GM18868 (cell line): ENCODE measurements at regions not wholly inside any gene's neighbourhood (a gene's known extent, or its start where the extent isn't known, plus 50 kb on each side); places are given as distances from the start of the nearest gene placed in this dataset.

Experiments
- ATAC-seq: cut with Tn5 transposase; IDR thresholded peaks from one replicate; pipeline ENCODE4 v1.9.1; 2021; ENCODE audit warnings: mild to moderate bottlenecking, moderate library complexity; ENCODE audit not compliant: unreplicated experiment

- ATAC-seq, result no peak
Measured at GRCh38 chr5:30957591-30957990, 235.9 kb upstream of the CDH6 start.

DNA sequence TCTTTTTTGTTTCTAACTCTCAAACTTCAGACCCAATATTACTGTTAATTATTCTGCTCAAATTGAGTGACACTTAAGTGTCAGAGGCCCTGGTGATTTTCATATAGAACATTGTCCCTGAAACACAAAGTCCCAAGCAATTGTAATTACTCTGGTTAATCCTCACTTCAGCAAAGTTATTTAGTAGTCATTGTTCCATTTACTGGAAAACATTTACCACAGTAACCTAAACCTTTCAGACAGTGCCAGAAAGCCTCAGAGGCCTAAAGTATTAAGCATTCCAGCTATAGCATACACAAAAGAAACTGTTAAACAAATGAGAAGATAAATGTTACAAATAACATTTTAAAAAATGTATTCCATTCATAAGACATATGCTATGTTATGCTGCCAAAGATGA lies 237.2 kb upstream of the CDH6 start:
- ATAC-seq, result no peak

GRCh38 chr5:30937070-30937469 lies 256.4 kb upstream of the CDH6 start:
- no peak for ATAC-seq

DNA sequence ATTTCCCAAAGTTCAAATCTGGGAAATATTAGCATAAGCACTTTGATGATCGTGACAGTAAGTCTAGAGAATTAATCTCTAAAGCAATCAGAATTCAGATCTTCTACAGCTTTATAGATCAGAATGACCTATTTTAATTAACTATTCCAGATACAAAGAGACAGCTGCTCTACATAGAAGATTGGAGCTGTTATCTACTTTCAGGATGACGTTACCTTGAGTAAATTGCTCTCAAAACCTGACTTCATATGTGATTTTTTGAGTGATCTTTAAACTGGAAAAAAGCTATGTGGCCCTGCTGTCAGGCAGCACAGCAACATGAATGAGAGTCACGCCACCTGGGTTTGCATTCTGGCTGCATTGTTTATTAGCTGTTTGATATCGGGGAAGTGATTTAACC lies 259.9 kb upstream of the CDH6 start:
- no peak for ATAC-seq

- ATAC-seq, result no peak
Measured at GRCh38 chr5:30932273-30933017, 261.0 kb upstream of the CDH6 start.

GRCh38 chr5:30930736-30931135 lies 262.8 kb upstream of the CDH6 start:
- ATAC-seq, result no peak

DNA sequence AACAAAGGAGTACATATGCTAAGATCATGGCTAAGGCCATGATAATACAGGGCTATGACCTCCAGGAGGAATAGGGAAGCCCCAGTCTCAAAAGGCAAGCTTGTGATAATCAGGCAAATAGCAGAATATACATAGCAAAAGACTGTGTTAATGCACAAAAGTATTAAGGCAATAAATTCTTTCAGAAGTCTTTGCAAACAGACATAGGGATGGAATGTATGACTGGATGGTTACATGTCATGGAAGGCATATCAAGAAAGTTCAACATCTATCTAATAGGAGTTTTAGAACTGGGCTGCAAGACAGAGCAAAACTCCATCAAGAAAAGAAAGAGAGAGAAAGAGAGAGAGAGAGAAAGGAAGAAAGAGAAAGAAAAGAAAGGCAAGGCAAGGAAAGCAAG lies 264.5 kb upstream of the CDH6 start:
- ATAC-seq, result no peak

DNA sequence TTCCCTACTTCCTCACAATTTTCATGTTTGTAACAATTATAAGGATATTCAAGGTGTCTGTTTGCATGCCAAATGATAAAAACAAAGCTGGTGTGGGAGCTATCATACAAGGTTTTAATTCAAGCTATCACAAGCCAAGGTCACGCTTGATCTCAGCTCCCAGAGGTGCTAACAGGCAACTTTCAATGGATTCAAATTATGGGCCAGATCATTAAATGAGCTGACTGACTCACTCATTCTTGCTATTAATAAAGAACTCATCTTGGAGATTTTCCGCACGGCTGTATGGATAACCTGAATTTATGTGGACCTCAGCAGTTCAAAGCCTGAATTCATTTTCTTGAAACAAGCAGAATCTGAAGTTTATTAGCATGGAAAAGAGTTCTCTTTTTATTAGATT lies 267.3 kb upstream of the CDH6 start:
- ATAC-seq, result no peak

DNA sequence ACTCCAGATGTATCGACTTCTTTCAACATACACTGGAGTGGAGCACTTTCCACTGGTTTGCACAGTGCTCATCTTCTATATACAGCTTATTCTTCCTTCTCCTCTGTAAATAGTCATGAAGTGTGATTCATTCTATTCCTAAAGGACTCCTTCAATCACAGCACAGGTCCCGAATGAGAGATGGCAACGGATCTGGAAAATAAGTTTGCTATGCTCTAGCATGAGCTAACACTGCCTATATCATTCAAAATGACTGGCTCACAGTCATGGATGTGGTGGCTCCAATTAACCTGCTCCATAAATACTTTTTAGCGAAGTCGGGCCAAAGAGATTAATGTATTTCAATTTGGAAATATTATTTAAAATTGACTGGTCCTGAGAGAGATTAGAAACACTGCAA lies 272.1 kb upstream of the CDH6 start:
- no peak for ATAC-seq

- no peak for ATAC-seq
Measured at GRCh38 chr5:30918171-30918570, 275.3 kb upstream of the CDH6 start.

DNA sequence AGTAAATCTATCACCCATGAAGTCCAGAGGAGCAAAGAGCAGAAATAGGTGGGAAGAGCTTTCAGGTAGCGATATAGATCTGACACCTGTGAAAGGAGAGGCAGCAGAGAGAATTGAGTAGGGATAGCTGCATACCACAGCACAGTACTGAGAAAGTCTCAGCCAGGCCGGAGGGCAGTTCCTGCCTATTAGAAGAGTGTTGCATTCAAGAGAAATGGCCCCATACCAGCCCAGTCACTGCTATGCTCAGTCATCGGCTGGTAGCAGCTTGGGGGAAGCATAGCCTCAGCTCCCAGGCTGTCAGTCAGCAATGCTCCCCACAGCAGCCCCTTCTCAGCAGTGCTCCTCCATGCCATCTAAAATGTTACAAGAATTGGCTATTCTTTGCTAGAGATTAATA lies 285.1 kb upstream of the CDH6 start:
- no peak for ATAC-seq

DNA sequence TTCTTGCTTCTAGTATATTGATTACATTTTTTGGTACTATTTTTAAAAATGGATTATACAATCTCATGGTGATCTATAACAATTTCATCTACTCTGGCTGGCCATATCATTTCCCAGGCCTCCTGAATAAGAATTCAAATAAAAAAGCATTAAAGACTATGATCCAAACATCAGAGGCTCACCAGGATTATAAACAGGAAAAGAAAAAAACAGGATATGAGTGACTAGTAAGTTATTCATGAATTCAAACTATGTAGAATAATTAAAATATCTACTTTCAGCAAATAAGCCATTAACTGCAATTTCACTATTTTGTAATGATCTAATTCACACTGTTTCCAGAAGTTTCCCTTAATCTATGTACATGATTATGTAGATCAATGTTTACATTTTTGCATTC lies 293.1 kb upstream of the CDH6 start:
- ATAC-seq, result no peak

GRCh38 chr5:30894811-30895210 lies 298.7 kb upstream of the CDH6 start:
- ATAC-seq, result no peak

DNA sequence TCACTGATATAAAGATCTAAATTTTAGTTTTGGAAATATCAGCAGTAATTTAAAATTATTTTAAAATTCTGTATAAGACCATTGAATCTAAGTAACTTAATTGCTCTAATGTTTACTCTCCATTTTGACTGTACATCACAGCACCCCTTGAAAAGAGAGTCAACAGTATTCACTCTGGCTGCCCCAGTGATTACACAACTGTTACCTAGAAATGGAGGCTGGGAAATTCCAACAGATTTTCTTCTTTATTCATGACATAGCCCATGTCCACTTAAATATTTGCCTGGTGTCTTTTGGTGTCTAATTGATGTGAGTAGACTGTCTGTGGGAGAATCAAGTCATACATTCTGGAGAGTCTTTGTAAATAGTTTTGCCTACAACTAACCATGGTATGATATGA lies 301.8 kb upstream of the CDH6 start:
- ATAC-seq, result no peak

DNA sequence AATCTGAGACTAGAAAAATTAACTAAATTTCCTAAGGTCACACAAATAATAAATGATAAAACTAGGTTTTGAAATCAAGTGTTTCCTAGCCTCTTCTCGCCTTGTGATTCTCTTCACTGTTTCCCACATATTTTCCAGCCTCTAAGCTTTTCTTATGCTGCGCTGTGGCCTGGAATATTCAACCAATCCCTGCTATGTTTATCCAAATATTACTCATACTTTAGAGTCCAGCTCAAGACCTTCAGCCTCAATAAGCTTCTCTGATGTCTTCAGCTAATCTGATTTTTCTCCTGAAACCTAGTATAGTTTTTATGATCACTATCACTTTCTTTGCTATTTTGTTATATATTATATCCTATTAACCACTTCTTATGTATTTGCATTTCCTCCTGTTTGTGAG lies 303.1 kb upstream of the CDH6 start:
- ATAC-seq, result no peak

DNA sequence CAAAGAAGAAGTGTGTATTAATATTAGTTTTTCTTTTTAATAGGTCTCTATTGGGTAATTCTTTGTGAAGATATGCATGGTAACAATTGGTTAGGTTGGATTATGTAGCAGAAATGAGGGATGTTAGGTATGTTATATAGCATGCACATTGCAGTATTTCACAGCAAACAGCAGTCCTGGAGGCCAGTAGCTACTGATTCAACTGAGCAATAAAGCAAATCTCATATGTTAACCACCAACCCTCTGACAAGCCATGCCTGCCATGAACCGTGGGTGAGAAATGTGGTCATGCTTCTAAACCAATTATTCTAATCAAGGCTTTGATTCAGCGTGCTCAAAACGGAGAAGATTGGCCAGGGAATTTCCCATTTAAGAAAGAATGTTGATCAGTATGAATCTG lies 313.0 kb upstream of the CDH6 start:
- ATAC-seq, result no peak

DNA sequence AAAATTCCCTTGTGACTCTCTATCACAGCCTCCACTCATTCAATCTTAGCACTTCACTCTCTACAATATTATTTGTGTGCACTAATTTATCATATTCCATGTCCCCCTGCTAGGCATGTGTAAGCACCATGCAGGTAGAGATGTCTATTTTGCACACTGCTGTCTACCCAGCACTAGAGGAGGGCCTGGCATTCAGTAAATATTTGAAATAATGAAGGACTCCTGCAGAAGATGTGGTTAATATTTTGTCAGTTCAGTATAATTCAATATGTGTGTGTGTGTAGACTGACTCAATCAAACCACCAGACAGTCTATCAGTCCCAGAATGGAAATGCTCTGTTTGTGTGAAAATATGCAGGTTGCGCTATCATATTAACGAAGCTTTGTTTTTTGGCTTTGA lies 313.6 kb upstream of the CDH6 start:
- no peak for ATAC-seq

DNA sequence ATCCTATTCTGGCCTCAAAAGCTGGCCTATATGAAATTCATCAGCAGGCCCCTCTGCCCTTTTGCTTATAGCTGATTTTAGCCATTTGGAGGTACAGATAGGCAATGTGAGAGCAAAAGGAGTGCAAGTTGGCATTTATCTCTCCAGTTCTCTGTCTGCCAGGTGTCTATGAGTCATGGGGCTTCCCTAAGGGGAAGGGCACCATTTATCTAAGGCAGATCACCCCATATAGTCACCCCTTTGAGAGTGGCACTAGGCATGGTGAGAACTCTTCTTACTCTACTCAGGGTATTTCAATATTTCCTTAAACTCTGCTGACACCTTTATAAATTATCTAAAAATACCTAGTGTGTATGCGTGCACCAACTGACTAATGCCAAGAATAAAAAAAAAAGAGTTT lies 314.7 kb upstream of the CDH6 start:
- peak; percentile 71 for ATAC-seq

DNA sequence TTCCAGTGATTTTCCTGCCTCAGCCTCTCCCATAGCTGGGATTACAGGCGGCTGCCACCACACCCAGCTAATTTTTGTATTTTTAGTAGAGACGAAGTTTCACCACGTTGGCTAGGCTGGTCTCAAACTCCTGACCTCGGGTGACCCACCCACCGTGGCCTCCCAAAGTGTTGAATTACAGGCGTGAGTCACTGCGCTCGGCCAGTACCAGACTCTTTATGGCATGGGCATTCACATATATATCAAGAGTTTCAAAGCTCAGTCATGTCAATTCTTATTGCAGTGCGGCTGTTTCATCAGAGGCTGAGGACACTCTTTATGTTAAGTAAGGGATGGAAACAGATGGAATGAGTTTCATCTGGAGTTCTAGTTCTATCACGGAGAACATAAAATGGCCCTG lies 315.2 kb upstream of the CDH6 start:
- no peak for ATAC-seq

DNA sequence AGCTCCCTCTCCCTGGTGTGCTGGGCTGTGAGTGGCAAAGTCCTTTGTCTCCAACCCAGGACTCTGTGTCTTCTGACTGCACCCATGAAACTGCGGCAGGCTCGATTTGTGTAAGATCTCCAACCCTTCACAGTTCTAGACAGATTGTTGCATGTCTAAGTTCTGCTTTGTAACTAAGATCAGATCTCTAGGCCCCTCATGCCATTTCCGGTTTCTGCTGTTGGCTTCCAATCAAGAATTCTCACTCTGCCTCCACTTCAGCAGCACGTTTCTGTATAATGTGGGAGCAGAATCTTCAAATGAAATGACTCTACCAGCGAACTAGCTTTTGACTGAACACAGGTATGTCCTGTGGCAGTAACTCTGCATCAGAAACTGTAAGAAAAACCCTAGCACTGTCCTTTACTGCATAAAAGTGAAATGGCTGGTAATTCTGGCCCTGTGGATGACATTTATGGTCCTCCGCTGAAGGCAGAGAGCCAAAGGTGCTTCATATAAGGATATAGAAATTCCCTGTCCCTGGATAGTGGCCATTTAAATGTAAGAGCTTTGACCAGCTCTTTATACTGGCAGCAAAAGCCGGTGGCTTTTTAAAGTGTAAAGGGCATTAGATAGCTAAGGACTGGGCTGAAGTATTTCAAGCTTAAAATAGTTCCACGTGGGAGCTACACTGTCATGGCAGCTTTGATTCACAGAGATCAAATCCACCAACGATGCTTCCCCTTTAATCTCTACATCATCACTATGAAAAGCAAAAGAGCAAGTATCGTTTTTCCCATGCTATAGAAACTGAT lies 319.0 kb upstream of the CDH6 start:
- no peak for ATAC-seq

DNA sequence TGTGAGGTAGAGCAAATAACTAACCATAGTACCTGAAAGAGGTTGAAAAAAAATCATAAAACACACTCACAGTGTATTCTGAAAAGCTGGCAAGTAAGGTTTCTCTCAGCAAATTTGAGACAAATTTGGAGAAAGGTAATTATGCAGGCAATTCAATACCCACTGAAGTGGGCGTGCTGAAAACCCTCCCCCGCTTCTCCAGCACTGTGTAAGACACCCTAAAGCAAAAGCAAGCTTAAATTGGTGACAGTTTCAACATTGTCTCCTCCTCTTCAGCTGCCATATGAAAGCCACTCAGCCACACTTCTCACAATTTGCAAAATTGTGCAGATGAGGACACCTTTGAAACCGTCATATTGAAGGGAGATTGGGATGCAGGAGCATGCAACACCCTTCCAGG lies 322.3 kb upstream of the CDH6 start:
- no peak for ATAC-seq

- no peak for ATAC-seq
Measured at GRCh38 chr5:30867711-30868110, 325.8 kb upstream of the CDH6 start.

DNA sequence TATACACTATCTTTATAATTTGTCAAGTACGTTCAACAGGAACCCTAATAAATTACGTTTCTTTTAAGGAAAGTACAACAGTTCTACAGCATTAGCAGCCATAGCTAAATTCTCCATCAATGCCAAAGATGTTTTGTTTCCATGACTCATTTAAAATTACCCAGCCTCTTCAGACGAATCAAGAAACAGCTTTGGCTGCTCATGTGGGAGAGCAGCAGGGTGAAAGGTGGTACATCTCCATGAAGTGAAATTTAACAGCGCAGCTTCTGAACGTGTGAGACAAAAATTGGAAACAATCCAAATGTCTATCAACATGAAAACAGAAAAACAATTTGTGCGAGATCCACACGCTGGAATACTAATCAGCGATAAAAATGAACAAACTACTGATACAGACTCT lies 327.3 kb upstream of the CDH6 start:
- ATAC-seq, result no peak
